ENCODE measurements at regions not wholly inside any gene's neighbourhood (a gene's known extent, or its start where the extent isn't known, plus 50 kb on each side); places are given as distances from the start of the nearest gene placed in this dataset.

GRCh38 chr12:30151831-30152230 lies 368.1 kb upstream of the TMTC1 start:
- no peak for TF ChIP-seq CTCF (IDR thresholded peaks at IDR 0.05)
- TF ChIP-seq POLR2A (IDR thresholded peaks at IDR 0.05), result no peak
- TF ChIP-seq EP300 (IDR thresholded peaks at IDR 0.05), result no peak
- no peak for TF ChIP-seq POLR2AphosphoS5 (IDR thresholded peaks at IDR 0.05)

All from suprapubic skin (tissue), 4 donors.